H1 (cell line): ENCODE measurements at regions not wholly inside any gene's neighbourhood (a gene's known extent, or its start where the extent isn't known, plus 50 kb on each side); places are given as distances from the start of the nearest gene placed in this dataset.

ENCODE experiments used
- CTCF ChIA-PET: fragments of 300-600 bp; sonication (Branson Sonifier 250); formaldehyde crosslinking; loops from one replicate; lab custom pipeline; 2021; ENCODE audit not compliant: partially characterized antibody; lab: Charles Lee
- POLR2A ChIA-PET: fragments of 300-600 bp; sonication (Branson Sonifier 250); formaldehyde crosslinking; loops from one replicate; lab custom pipeline; 2021; ENCODE audit warnings: inconsistent platforms; ENCODE audit not compliant: partially characterized antibody; lab: Charles Lee
- DNase-seq, 2 experiments: peaks; one replicate each; pipeline versions ENCODE4 v3.0.0 to v3.0.0-alpha.2; 2010 to 2022; ENCODE audit warnings: low spot score in 2 of 2, low read depth in 1 of 2, mixed read lengths in 1 of 2
- FAIRE-seq: peaks from 2 replicates; lab custom pipeline; 2011; peaks lifted over from hg19 to GRCh38; lab: Jason Lieb, UNC
- H2AFZ ChIP-seq: 2 replicates; pipeline ENCODE4 v1.8.1; 2012; ENCODE audit warnings: low read length, inconsistent platforms
- H2AK5ac ChIP-seq: 2 replicates; pipeline ENCODE4 v1.6.1; 2013; ENCODE audit warnings: low read depth, low read length
- H2BK120ac ChIP-seq: replicated peaks from 2 replicates; pipeline ENCODE3; 2013; ENCODE audit warnings: low read depth, low read length, inconsistent platforms
- H2BK12ac ChIP-seq: 2 replicates; pipeline ENCODE4 v1.6.1; 2013; ENCODE audit warnings: low read depth, low read length
- H2BK15ac ChIP-seq: 2 replicates; pipeline ENCODE4 v1.6.1; 2013; ENCODE audit warnings: low read length
- H2BK20ac ChIP-seq: 2 replicates; pipeline ENCODE4 v1.6.1; 2013; ENCODE audit warnings: low read length
- H2BK5ac ChIP-seq: 2 replicates; pipeline ENCODE4 v1.6.1; 2013; ENCODE audit warnings: low read depth, low read length
- H3K14ac ChIP-seq: 2 replicates; pipeline ENCODE4 v1.6.1; 2013; ENCODE audit warnings: inconsistent platforms; ENCODE audit not compliant: insufficient read length
- H3K18ac ChIP-seq: 2 replicates; pipeline ENCODE4 v1.6.1; 2013; ENCODE audit warnings: low read length; ENCODE audit errors: extremely low read depth
- H3K23ac ChIP-seq: 2 replicates; pipeline ENCODE4 v1.6.1; 2013; ENCODE audit warnings: inconsistent platforms; ENCODE audit not compliant: insufficient read length
- H3K23me2 ChIP-seq: 2 replicates; pipeline ENCODE4 v1.6.1; 2013; ENCODE audit warnings: low read depth, low read length
- H3K27ac ChIP-seq: 2 replicates; pipeline ENCODE4 v1.6.1; 2011; ENCODE audit warnings: low read depth, low read length, inconsistent platforms
- H3K27me3 ChIP-seq, 4 experiments: replicated peaks in 1 of 4; 1 replicate in 1 of 4; 2 replicates in 3 of 4; pipeline versions ENCODE4 v1.6.1 to v1.8.1; 2011 to 2013; ENCODE audit warnings: low read length in 3 of 4, mild to moderate bottlenecking in 3 of 4, inconsistent platforms in 2 of 4, mixed read lengths in 2 of 4, moderate library complexity in 1 of 4; ENCODE audit not compliant: control insufficient read depth in 3 of 4, insufficient read depth in 3 of 4; ENCODE audit errors: extremely low read depth in 1 of 4
- H3K36me3 ChIP-seq, 4 experiments: 2 replicates each; pipeline versions ENCODE4 v1.6.1 to v1.8.1; 2011 to 2013; ENCODE audit warnings: mild to moderate bottlenecking in 4 of 4, low read length in 3 of 4, moderate library complexity in 2 of 4, control low read depth in 1 of 4, inconsistent platforms in 1 of 4; ENCODE audit not compliant: insufficient read depth in 4 of 4, control insufficient read depth in 2 of 4
- H3K4ac ChIP-seq: replicated peaks from 2 replicates; pipeline ENCODE3; 2013; ENCODE audit warnings: low read length, low read depth, mixed read lengths, inconsistent platforms; ENCODE audit not compliant: insufficient read length
- H3K4me1 ChIP-seq, 4 experiments: replicated peaks in 1 of 4; 1 replicate in 1 of 4; 2 replicates in 3 of 4; pipeline versions ENCODE4 v1.6.1 to v1.8.1; 2011 to 2013; ENCODE audit warnings: low read length in 3 of 4, inconsistent platforms in 2 of 4, mixed read lengths in 1 of 4; ENCODE audit not compliant: insufficient read depth in 4 of 4, control insufficient read depth in 3 of 4
- H3K4me2 ChIP-seq, 2 experiments: 2 replicates each; pipeline versions ENCODE4 v1.6.1 to v1.8.1; 2011 to 2013; ENCODE audit warnings: low read depth in 2 of 2, low read length in 2 of 2, control low read depth in 1 of 2, inconsistent platforms in 1 of 2, mild to moderate bottlenecking in 1 of 2; ENCODE audit not compliant: insufficient read depth in 1 of 2
- H3K4me3 ChIP-seq, 4 experiments: fragments of 200-600, 300-600 bp in 1 of 4; sonication (generic), shearing (Covaris generic), sonication (Bioruptor Twin) in 1 of 4; 2 replicates each; pipeline versions ENCODE4 v1.5.1 to v1.8.1; 2011 to 2016; ENCODE audit warnings: low read length in 4 of 4, low read depth in 3 of 4, control low read depth in 2 of 4, inconsistent platforms in 2 of 4, mild to moderate bottlenecking in 2 of 4, mixed read lengths in 1 of 4, moderate library complexity in 1 of 4; ENCODE audit not compliant: insufficient read depth in 2 of 4; ENCODE audit errors: extremely low read depth in 1 of 4
- H3K56ac ChIP-seq: replicated peaks from 2 replicates; pipeline ENCODE3; 2013; ENCODE audit warnings: low read depth, mild to moderate bottlenecking, mixed read lengths, low read length, inconsistent platforms; ENCODE audit not compliant: insufficient read length
- H3K79me1 ChIP-seq: 2 replicates; pipeline ENCODE4 v1.6.1; 2013; ENCODE audit warnings: low read depth, low read length, control low read depth
- H3K79me2 ChIP-seq, 2 experiments: 2 replicates each; pipeline versions ENCODE4 v1.6.1 to v1.8.1; 2012 to 2013; ENCODE audit warnings: low read length in 2 of 2, mild to moderate bottlenecking in 2 of 2, inconsistent platforms in 1 of 2; ENCODE audit not compliant: insufficient read depth in 2 of 2, control insufficient read depth in 1 of 2
- H3K9ac ChIP-seq, 4 experiments: replicated peaks in 1 of 4; 1 replicate in 1 of 4; 2 replicates in 3 of 4; pipeline versions ENCODE4 v1.6.1 to v1.8.1; 2011 to 2013; ENCODE audit warnings: low read depth in 3 of 4, low read length in 3 of 4, control low read depth in 2 of 4, mild to moderate bottlenecking in 2 of 4, moderate library complexity in 2 of 4, inconsistent platforms in 1 of 4; ENCODE audit errors: extremely low read depth in 1 of 4
- H3K9me3 ChIP-seq, 2 experiments: 2 replicates each; pipeline versions ENCODE4 v1.6.1 to v1.8.1; 2012 to 2013; ENCODE audit warnings: mild to moderate bottlenecking in 2 of 2, moderate library complexity in 2 of 2, control low read depth in 1 of 2, inconsistent platforms in 1 of 2, low read depth in 1 of 2, low read length in 1 of 2, mixed read lengths in 1 of 2; ENCODE audit not compliant: insufficient read depth in 2 of 2
- H4K20me1 ChIP-seq, 2 experiments: replicated peaks in 1 of 2; 2 replicates each; pipeline versions ENCODE3 to v1.8.1; 2011 to 2013; ENCODE audit warnings: inconsistent platforms in 2 of 2, low read length in 2 of 2, mild to moderate bottlenecking in 1 of 2; ENCODE audit not compliant: insufficient read depth in 2 of 2, control insufficient read depth in 1 of 2
- H4K5ac ChIP-seq: 2 replicates; pipeline ENCODE4 v1.6.1; 2013; ENCODE audit warnings: low read length, low read depth, mixed read lengths, inconsistent platforms; ENCODE audit not compliant: insufficient read length
- H4K8ac ChIP-seq: 2 replicates; pipeline ENCODE4 v1.8.0; 2013; ENCODE audit warnings: mild to moderate bottlenecking, moderate library complexity, low read length, inconsistent platforms; ENCODE audit not compliant: insufficient read depth; ENCODE audit errors: extremely low read depth
- H4K91ac ChIP-seq: replicated peaks from 2 replicates; pipeline ENCODE3; 2013; ENCODE audit warnings: low read length, mixed read lengths, inconsistent platforms; ENCODE audit not compliant: insufficient read length
- CEBPB ChIP-seq: IDR thresholded peaks from 2 replicates; pipeline ENCODE4 v1.6.1; 2012; ENCODE audit warnings: low read depth, low read length
- CHD1 ChIP-seq: IDR thresholded peaks from 2 replicates; pipeline ENCODE4 v1.6.1; 2012; ENCODE audit warnings: low read depth, low read length, improper control_type of control experiment
- CTBP2 ChIP-seq: IDR thresholded peaks from 2 replicates; pipeline ENCODE4 v1.7.0; 2011; ENCODE audit warnings: borderline replicate concordance, mild to moderate bottlenecking, moderate library complexity, mixed read lengths, low read length; ENCODE audit not compliant: insufficient read depth, insufficient read length
- EZH2 ChIP-seq: fragments of 200-600 bp; sonication (generic); IDR thresholded peaks from 2 replicates; pipeline ENCODE4 v1.7.1; 2012; ENCODE audit warnings: low read depth, mild to moderate bottlenecking, moderate library complexity, low read length, inconsistent platforms; ENCODE audit not compliant: severe bottlenecking
- HDAC6 ChIP-seq: IDR thresholded peaks from one replicate; pipeline ENCODE4 v1.7.1; 2012; ENCODE audit warnings: low read depth, mild to moderate bottlenecking, inconsistent platforms, low read length, moderate library complexity
- NANOG ChIP-seq: IDR thresholded peaks from 2 replicates; pipeline ENCODE4 v1.6.1; 2011; ENCODE audit warnings: low read length, low read depth, mild to moderate bottlenecking, inconsistent platforms; ENCODE audit not compliant: insufficient read depth, poor library complexity, severe bottlenecking
- PHF8 ChIP-seq: fragments of 200-600 bp; sonication (generic); conservative IDR thresholded peaks from 2 replicates; pipeline ENCODE4 v1.7.1; 2012; ENCODE audit warnings: low read depth, mild to moderate bottlenecking, inconsistent platforms, low read length, moderate library complexity
- WGBS, 2 experiments: shearing (Covaris generic) in 1 of 2; methylation state at CpG; one replicate each; pipeline versions ENCODE4 v1.1.6 to v1.1.7; 2013 to 2015; ENCODE audit warnings: low lambda C conversion rate in 2 of 2, mixed read lengths in 2 of 2, inconsistent platforms in 1 of 2, low coverage in 1 of 2, missing lambda C conversion rate in 1 of 2; ENCODE audit not compliant: insufficient replicate concordance in 2 of 2, insufficient coverage in 1 of 2, insufficient read length in 1 of 2; ENCODE audit errors: extremely low coverage in 1 of 2, missing lambda C conversion rate in 1 of 2; 5-methylcytosine and 5-hydroxymethylcytosine counted together

- Histone ChIP-seq H3K56ac (no peak overlapping the region), H3K4me3 (no peak overlapping the region), H2BK120ac (no peak overlapping the region), H3K9ac (no peak overlapping the region), H3K79me2 (no peaks in the 10 kb centered on the region), H3K14ac (no peak overlapping the region), H3K27ac (no peak overlapping the region), H2BK15ac (no peak overlapping the region), H3K27me3 (no peaks in the 10 kb centered on the region), H3K23me2 (no peaks in the 10 kb centered on the region), H2BK12ac (no peak overlapping the region), H2AK5ac (no peak overlapping the region), H3K4me2 (no peak overlapping the region), H3K18ac (no peak overlapping the region), H3K36me3 (no peaks in the 10 kb centered on the region), H2AFZ (no peak overlapping the region), H3K23ac (no peak overlapping the region), H3K4me1 (no peaks in the 10 kb centered on the region), H3K79me1 (no peaks in the 10 kb centered on the region), H4K20me1 (no peaks in the 10 kb centered on the region), H2BK20ac (no peak overlapping the region), H3K4ac (no peak overlapping the region), H4K8ac (no peak overlapping the region), H4K91ac (no peak overlapping the region), H4K5ac (no peak overlapping the region), H2BK5ac (no peak overlapping the region), H3K9me3 (no peaks in the 10 kb centered on the region)
- no peak for FAIRE-seq
- CTCF ChIA-PET, result interaction anchor here (0.6 kb wide), 1 partner anchor 28 kb away, joined by 3 read pairs; no protein-coding TSS in a partner anchor
- DNase-seq, result no peak
- TF ChIP-seq PHF8 (no peak), CEBPB (peak; percentile 74), CHD1 (no peak), NANOG (no peak), EZH2 (no peak), HDAC6 (no peak), CTBP2 (no peak)
- WGBS, 2 experiments, result 79% methylated on average over 4 of the region's 4 CpGs; no CpG with 5 or more reads in 1 of the 2 experiments
- POLR2A ChIA-PET, result no interaction called here
Observed at GRCh38 chr2:67065046-67065445, 332.1 kb upstream of the ETAA1 start.
